CD1c-positive myeloid dendritic cell (primary cell): ENCODE measurements at regions not wholly inside any gene's neighbourhood (a gene's known extent, or its start where the extent isn't known, plus 50 kb on each side); places are given as distances from the start of the nearest gene placed in this dataset.
"Not testable (repeated sequence)": the region's sequence is repeated elsewhere in the genome, so short reads cannot be mapped to it uniquely, and the experiment has no call there.

Source experiments
- DNase-seq: peaks from one replicate; pipeline ENCODE4 v3.0.0-alpha.2; 2016; ENCODE audit errors: extremely low spot score

GRCh38 chr5:60077292-60077691 is 183.8 kb upstream of the PDE4D start:
- DNase-seq, result no peak

GRCh38 chr5:60076746-60077145 is 183.2 kb upstream of the PDE4D start:
- DNase-seq, result no peak

GRCh38 chr5:60066502-60066901 is 173.0 kb upstream of the PDE4D start:
- DNase-seq, result no peak

- no peak for DNase-seq
These were observed 166.9 kb upstream of the PDE4D start for GRCh38 chr5:60060389-60060788.

- DNase-seq, result no peak
These were observed 162.7 kb upstream of the PDE4D start for GRCh38 chr5:60056191-60056590.

- DNase-seq, result no peak
These were observed 161.6 kb upstream of the PDE4D start for GRCh38 chr5:60055168-60055567.

GRCh38 chr5:60041996-60042664 is 148.6 kb upstream of the PDE4D start:
- DNase-seq, result not testable (repeated sequence)

GRCh38 chr5:60041508-60041907 is 148.0 kb upstream of the PDE4D start:
- DNase-seq, result not testable (repeated sequence)

- DNase-seq, result no peak
These were observed 142.8 kb upstream of the PDE4D start for GRCh38 chr5:60036192-60036938.

- no peak for DNase-seq
These were observed 132.6 kb upstream of the PDE4D start for GRCh38 chr5:60026161-60026560.

- no peak for DNase-seq
These were observed 130.6 kb upstream of the PDE4D start for GRCh38 chr5:60024104-60024503.

- DNase-seq, result no peak
These were observed 129.7 kb upstream of the PDE4D start for GRCh38 chr5:60023255-60023654.

GRCh38 chr5:60020457-60020856 is 126.9 kb upstream of the PDE4D start:
- no peak for DNase-seq

GRCh38 chr5:60018960-60019359 is 125.4 kb upstream of the PDE4D start:
- not testable (repeated sequence) for DNase-seq

- DNase-seq, result no peak
These were observed 124.6 kb upstream of the PDE4D start for GRCh38 chr5:60018091-60018490.

GRCh38 chr5:60014331-60014730 is 120.8 kb upstream of the PDE4D start:
- no peak for DNase-seq

- DNase-seq, result no peak
These were observed 117.3 kb upstream of the PDE4D start for GRCh38 chr5:60010853-60011252.

- no peak for DNase-seq
These were observed 116.8 kb upstream of the PDE4D start for GRCh38 chr5:60010328-60010727.

GRCh38 chr5:60007729-60008128 is 114.2 kb upstream of the PDE4D start:
- DNase-seq, result no peak

- no peak for DNase-seq
These were observed 105.5 kb upstream of the PDE4D start for GRCh38 chr5:59999056-59999455.

- no peak for DNase-seq
These were observed 98.7 kb upstream of the PDE4D start for GRCh38 chr5:59992206-59992605.

GRCh38 chr5:59988396-59988795 is 94.9 kb upstream of the PDE4D start:
- DNase-seq, result peak; percentile 78

GRCh38 chr5:59976342-59976741 is 82.8 kb upstream of the PDE4D start:
- DNase-seq, result no peak
